Nucleus accumbens (tissue), 56 donors: ENCODE measurements at regions not wholly inside any gene's neighbourhood (a gene's known extent, or its start where the extent isn't known, plus 50 kb on each side); places are given as distances from the start of the nearest gene placed in this dataset.

ENCODE experiments used
- DNase-seq, 56 donors: peaks; one replicate each; lab custom pipeline; 2025; lab: John Stamatoyannopoulos, UW

- DNase-seq: no peak
These were observed 65.3 kb upstream of the C1QTNF7 start for GRCh38 chr4:15362541-15362940.

GRCh38 chr4:15364183-15364582 is 63.6 kb upstream of the C1QTNF7 start:
- DNase-seq: no peak

- DNase-seq: no peak
These were observed 62.2 kb upstream of the C1QTNF7 start for GRCh38 chr4:15365641-15366040.

- DNase-seq: no peak
These were observed 61.1 kb upstream of the C1QTNF7 start for GRCh38 chr4:15366721-15367120.

GRCh38 chr4:15368856-15369255 is 59.0 kb upstream of the C1QTNF7 start:
- DNase-seq: no peak

- no peak for DNase-seq
These were observed 57.5 kb upstream of the C1QTNF7 start for GRCh38 chr4:15370296-15370695.

- DNase-seq: no peak
These were observed 54.5 kb upstream of the C1QTNF7 start for GRCh38 chr4:15373363-15373762.

GRCh38 chr4:15374656-15375055 is 53.2 kb upstream of the C1QTNF7 start:
- no peak for DNase-seq

- DNase-seq: no peak
These were observed 52.2 kb upstream of the C1QTNF7 start for GRCh38 chr4:15375667-15376066.

GRCh38 chr4:15376145-15376544 is 51.7 kb upstream of the C1QTNF7 start:
- DNase-seq: no peak

- no peak for DNase-seq
These were observed 51.2 kb upstream of the C1QTNF7 start for GRCh38 chr4:15376594-15376993.
